ENCODE measurements at regions not wholly inside any gene's neighbourhood (a gene's known extent, or its start where the extent isn't known, plus 50 kb on each side); places are given as distances from the start of the nearest gene placed in this dataset.

GRCh38 chr2:234247453-234248180, 197.1 kb downstream of the SPP2 start:
- intact Hi-C loops (cut with DNase I): no loop called here
- no peak for ATAC-seq (ENCODE audit: poor library complexity)

GRCh38 chr2:234245945-234246344, 195.4 kb downstream of the SPP2 start:
- intact Hi-C loops (cut with DNase I): no loop called here

More at GRCh38 chr2:234247453-234248180, 197.1 kb downstream of the SPP2 start:
- no peak for DNase-seq

GRCh38 chr2:234243871-234244565, 193.5 kb downstream of the SPP2 start:
- DNase-seq: no peak
- intact Hi-C loops (cut with DNase I): no loop called here
- ATAC-seq (ENCODE audit: poor library complexity): no peak

More at GRCh38 chr2:234245945-234246344, 195.4 kb downstream of the SPP2 start:
- ATAC-seq (ENCODE audit: poor library complexity): no peak
- DNase-seq: no peak

GRCh38 chr2:234242459-234242836, 191.9 kb downstream of the SPP2 start:
- no peak for ATAC-seq (ENCODE audit: poor library complexity)
- DNase-seq: no peak
- intact Hi-C loops (cut with DNase I): no loop called here

- no peak for DNase-seq
- intact Hi-C loops (cut with DNase I): no loop called here
- ATAC-seq (ENCODE audit: poor library complexity): no peak
These were observed 191.4 kb downstream of the SPP2 start for GRCh38 chr2:234241656-234242458.

GRCh38 chr2:234240917-234241316, 190.4 kb downstream of the SPP2 start:
- ATAC-seq (ENCODE audit: poor library complexity) (no peak), DNase-seq (no peak)

GRCh38 chr2:234235191-234235590, 184.7 kb downstream of the SPP2 start:
- ATAC-seq (ENCODE audit: poor library complexity) (no peak), DNase-seq (no peak)
- intact Hi-C loops (cut with DNase I): no loop called here

More at GRCh38 chr2:234240917-234241316, 190.4 kb downstream of the SPP2 start:
- intact Hi-C loops (cut with DNase I): no loop called here

- ATAC-seq (ENCODE audit: poor library complexity): no peak
- intact Hi-C loops (cut with DNase I): no loop called here
These were observed 181.0 kb downstream of the SPP2 start for GRCh38 chr2:234231460-234231859.

GRCh38 chr2:234219046-234219310, 168.5 kb downstream of the SPP2 start:
- DNase-seq: no peak
- intact Hi-C loops (cut with DNase I): no loop called here
- ATAC-seq (ENCODE audit: poor library complexity): no peak

More at GRCh38 chr2:234231460-234231859, 181.0 kb downstream of the SPP2 start:
- no peak for DNase-seq

- intact Hi-C loops (cut with DNase I): no loop called here
- ATAC-seq (ENCODE audit: poor library complexity): no peak
These were observed 168.0 kb downstream of the SPP2 start for GRCh38 chr2:234218266-234219045.

GRCh38 chr2:234212534-234212933, 162.0 kb downstream of the SPP2 start:
- ATAC-seq (ENCODE audit: poor library complexity) (peak; percentile 34), DNase-seq (no peak)
- intact Hi-C loops (cut with DNase I): no loop called here

More at GRCh38 chr2:234218266-234219045, 168.0 kb downstream of the SPP2 start:
- DNase-seq: no peak

GRCh38 chr2:234211797-234212196, 161.3 kb downstream of the SPP2 start:
- intact Hi-C loops (cut with DNase I): no loop called here
- no peak for DNase-seq
- peak; percentile 67 for ATAC-seq (ENCODE audit: poor library complexity)

- ATAC-seq (ENCODE audit: poor library complexity): no peak
- no peak for DNase-seq
- intact Hi-C loops (cut with DNase I): no loop called here
These were observed 156.2 kb downstream of the SPP2 start for GRCh38 chr2:234206738-234207137.

GRCh38 chr2:234204480-234204879, 154.0 kb downstream of the SPP2 start:
- ATAC-seq (ENCODE audit: poor library complexity): no peak
- intact Hi-C loops (cut with DNase I): no loop called here
- no peak for DNase-seq

- ATAC-seq (ENCODE audit: poor library complexity) (no peak), DNase-seq (no peak)
- intact Hi-C loops (cut with DNase I): no loop called here
These were observed 152.9 kb downstream of the SPP2 start for GRCh38 chr2:234203135-234203984.

GRCh38 chr2:234202601-234203000, 152.1 kb downstream of the SPP2 start:
- intact Hi-C loops (cut with DNase I): no loop called here
- DNase-seq: no peak
- ATAC-seq (ENCODE audit: poor library complexity): no peak

- no peak for ATAC-seq (ENCODE audit: poor library complexity)
- intact Hi-C loops (cut with DNase I): no loop called here
- DNase-seq: no peak
These were observed 149.5 kb downstream of the SPP2 start for GRCh38 chr2:234199996-234200395.

- DNase-seq: no peak
- no peak for ATAC-seq (ENCODE audit: poor library complexity)
- intact Hi-C loops (cut with DNase I): no loop called here
These were observed 148.5 kb downstream of the SPP2 start for GRCh38 chr2:234198976-234199375.

Measured in Right ventricle myocardium superior (tissue), 1 donor.